ENCODE measurements at regions not wholly inside any gene's neighbourhood (a gene's known extent, or its start where the extent isn't known, plus 50 kb on each side); places are given as distances from the start of the nearest gene placed in this dataset.
"Not testable (repeated sequence)": the region's sequence is repeated elsewhere in the genome, so short reads cannot be mapped to it uniquely, and the experiment has no call there.

GRCh38 chr7:13751766-13752165 is 237.7 kb downstream of the ETV1 start:
- Histone ChIP-seq H3K9me3 (ENCODE audit: low read length) (no peaks in the 10 kb centered on the region), H3K27ac (ENCODE audit: low read length) (no peak overlapping the region), H3K4me2 (ENCODE audit: low read depth, low read length, poor library complexity, severe bottlenecking) (no peak overlapping the region), H3K9me2 (replicated peaks; ENCODE audit: insufficient read depth, low read length) (no peaks in the 10 kb centered on the region), H4K20me1 (ENCODE audit: insufficient read depth, low read depth, low read length) (no peaks in the 10 kb centered on the region), H3K9ac (ENCODE audit: low read length) (no peak overlapping the region), H3K36me3 (ENCODE audit: insufficient read depth, low read length) (no peaks in the 10 kb centered on the region), H3K4me3 (ENCODE audit: low read length) (no peak overlapping the region), H3K27me3 (ENCODE audit: low read length) (no peaks in the 10 kb centered on the region), H2AFZ (ENCODE audit: low read length) (0 out of 2 replicates have a peak overlapping the region, but pooled peaks have one; percentile 49), H3K4me1 (ENCODE audit: low read length) (peaks cover 4% of the 10 kb centered on the region; the same call in 1 of the 2 replicates), H3K79me2 (ENCODE audit: low read length) (no peaks in the 10 kb centered on the region)
- no peak for DNase-seq

GRCh38 chr7:13757841-13758240 is 231.6 kb downstream of the ETV1 start:
- Histone ChIP-seq H2AFZ (ENCODE audit: low read length) (no peak overlapping the region), H3K9me2 (replicated peaks; ENCODE audit: insufficient read depth, low read length) (no peaks in the 10 kb centered on the region), H4K20me1 (ENCODE audit: insufficient read depth, low read depth, low read length) (no peaks in the 10 kb centered on the region), H3K27me3 (ENCODE audit: low read length) (no peaks in the 10 kb centered on the region), H3K4me2 (ENCODE audit: low read depth, low read length, poor library complexity, severe bottlenecking) (no peak overlapping the region), H3K9ac (ENCODE audit: low read length) (no peak overlapping the region), H3K4me1 (ENCODE audit: low read length) (no peaks in the 10 kb centered on the region), H3K9me3 (ENCODE audit: low read length) (no peaks in the 10 kb centered on the region), H3K79me2 (ENCODE audit: low read length) (no peaks in the 10 kb centered on the region), H3K27ac (ENCODE audit: low read length) (no peak overlapping the region), H3K4me3 (ENCODE audit: low read length) (no peak overlapping the region), H3K36me3 (ENCODE audit: insufficient read depth, low read length) (no peaks in the 10 kb centered on the region)
- DNase-seq: no peak

- H3K4me1 ChIP-seq (ENCODE audit: low read length); H4K20me1 ChIP-seq (ENCODE audit: insufficient read depth, low read depth, low read length); H3K9ac ChIP-seq (ENCODE audit: low read length); H3K79me2 ChIP-seq (ENCODE audit: low read length); DNase-seq; H3K36me3 ChIP-seq (ENCODE audit: insufficient read depth, low read length); H3K4me2 ChIP-seq (ENCODE audit: low read depth, low read length, poor library complexity, severe bottlenecking); H2AFZ ChIP-seq (ENCODE audit: low read length); H3K27me3 ChIP-seq (ENCODE audit: low read length); H3K9me2 ChIP-seq (replicated peaks; ENCODE audit: insufficient read depth, low read length); H3K27ac ChIP-seq (ENCODE audit: low read length); H3K4me3 ChIP-seq (ENCODE audit: low read length); H3K9me3 ChIP-seq (ENCODE audit: low read length): not testable (repeated sequence)
Measured at GRCh38 chr7:13765853-13766252, 223.6 kb downstream of the ETV1 start.

GRCh38 chr7:13770305-13770704 is 219.2 kb downstream of the ETV1 start:
- Histone ChIP-seq H3K4me2 (ENCODE audit: low read depth, low read length, poor library complexity, severe bottlenecking) (no peak overlapping the region), H4K20me1 (ENCODE audit: insufficient read depth, low read depth, low read length) (no peaks in the 10 kb centered on the region), H3K9me3 (ENCODE audit: low read length) (no peaks in the 10 kb centered on the region), H2AFZ (ENCODE audit: low read length) (no peak overlapping the region), H3K79me2 (ENCODE audit: low read length) (no peaks in the 10 kb centered on the region), H3K27me3 (ENCODE audit: low read length) (no peaks in the 10 kb centered on the region), H3K9ac (ENCODE audit: low read length) (no peak overlapping the region), H3K27ac (ENCODE audit: low read length) (no peak overlapping the region), H3K36me3 (ENCODE audit: insufficient read depth, low read length) (no peaks in the 10 kb centered on the region), H3K4me3 (ENCODE audit: low read length) (no peak overlapping the region), H3K9me2 (replicated peaks; ENCODE audit: insufficient read depth, low read length) (no peaks in the 10 kb centered on the region), H3K4me1 (ENCODE audit: low read length) (no peaks in the 10 kb centered on the region)
- no peak for DNase-seq

GRCh38 chr7:13774976-13775375 is 214.5 kb downstream of the ETV1 start:
- H3K9ac ChIP-seq (ENCODE audit: low read length): no peak overlapping the region
- no peaks in the 10 kb centered on the region for H4K20me1 ChIP-seq (ENCODE audit: insufficient read depth, low read depth, low read length)
- H3K79me2 ChIP-seq (ENCODE audit: low read length): no peaks in the 10 kb centered on the region
- no peak overlapping the region for H2AFZ ChIP-seq (ENCODE audit: low read length)
- no peaks in the 10 kb centered on the region for H3K9me2 ChIP-seq (replicated peaks; ENCODE audit: insufficient read depth, low read length)
- no peak overlapping the region for H3K4me2 ChIP-seq (ENCODE audit: low read depth, low read length, poor library complexity, severe bottlenecking)
- no peak overlapping the region for H3K27ac ChIP-seq (ENCODE audit: low read length)
- DNase-seq: no peak
- H3K4me1 ChIP-seq (ENCODE audit: low read length): peaks cover under 1% of the 10 kb centered on the region
- H3K27me3 ChIP-seq (ENCODE audit: low read length): no peaks in the 10 kb centered on the region
- H3K9me3 ChIP-seq (ENCODE audit: low read length): no peaks in the 10 kb centered on the region
- H3K4me3 ChIP-seq (ENCODE audit: low read length): no peak overlapping the region
- no peaks in the 10 kb centered on the region for H3K36me3 ChIP-seq (ENCODE audit: insufficient read depth, low read length)

- Histone ChIP-seq H3K9me2 (replicated peaks; ENCODE audit: insufficient read depth, low read length) (no peaks in the 10 kb centered on the region), H3K27ac (ENCODE audit: low read length) (no peak overlapping the region), H3K4me1 (ENCODE audit: low read length) (peaks cover 3% of the 10 kb centered on the region), H4K20me1 (ENCODE audit: insufficient read depth, low read depth, low read length) (no peaks in the 10 kb centered on the region), H3K9me3 (ENCODE audit: low read length) (no peaks in the 10 kb centered on the region), H3K4me3 (ENCODE audit: low read length) (no peak overlapping the region), H3K36me3 (ENCODE audit: insufficient read depth, low read length) (no peaks in the 10 kb centered on the region), H3K27me3 (ENCODE audit: low read length) (no peaks in the 10 kb centered on the region), H3K4me2 (ENCODE audit: low read depth, low read length, poor library complexity, severe bottlenecking) (no peak overlapping the region), H2AFZ (ENCODE audit: low read length) (no peak overlapping the region), H3K9ac (ENCODE audit: low read length) (no peak overlapping the region), H3K79me2 (ENCODE audit: low read length) (no peaks in the 10 kb centered on the region)
- no peak for DNase-seq
Measured at GRCh38 chr7:13777242-13777641, 212.2 kb downstream of the ETV1 start.

- H3K4me1 ChIP-seq (ENCODE audit: low read length): peaks cover 3% of the 10 kb centered on the region
- H3K9me2 ChIP-seq (replicated peaks; ENCODE audit: insufficient read depth, low read length): no peaks in the 10 kb centered on the region
- no peak for DNase-seq
- H4K20me1 ChIP-seq (ENCODE audit: insufficient read depth, low read depth, low read length): no peaks in the 10 kb centered on the region
- H3K9ac ChIP-seq (ENCODE audit: low read length): no peak overlapping the region
- no peaks in the 10 kb centered on the region for H3K79me2 ChIP-seq (ENCODE audit: low read length)
- no peak overlapping the region for H3K4me2 ChIP-seq (ENCODE audit: low read depth, low read length, poor library complexity, severe bottlenecking)
- H3K27ac ChIP-seq (ENCODE audit: low read length): no peak overlapping the region
- no peak overlapping the region for H2AFZ ChIP-seq (ENCODE audit: low read length)
- H3K4me3 ChIP-seq (ENCODE audit: low read length): no peak overlapping the region
- H3K27me3 ChIP-seq (ENCODE audit: low read length): no peaks in the 10 kb centered on the region
- no peaks in the 10 kb centered on the region for H3K36me3 ChIP-seq (ENCODE audit: insufficient read depth, low read length)
- H3K9me3 ChIP-seq (ENCODE audit: low read length): no peaks in the 10 kb centered on the region
Measured at GRCh38 chr7:13778967-13779366, 210.5 kb downstream of the ETV1 start.

GRCh38 chr7:13790611-13791010 is 198.9 kb downstream of the ETV1 start:
- H3K36me3 ChIP-seq (ENCODE audit: insufficient read depth, low read length): no peaks in the 10 kb centered on the region

GRCh38 chr7:13792208-13792607 is 197.3 kb downstream of the ETV1 start:
- DNase-seq: no peak
- H3K36me3 ChIP-seq (ENCODE audit: insufficient read depth, low read length): no peaks in the 10 kb centered on the region
- no peaks in the 10 kb centered on the region for H4K20me1 ChIP-seq (ENCODE audit: insufficient read depth, low read depth, low read length)
- no peak overlapping the region for H3K4me3 ChIP-seq (ENCODE audit: low read length)
- H2AFZ ChIP-seq (ENCODE audit: low read length): no peak overlapping the region
- H3K4me1 ChIP-seq (ENCODE audit: low read length): no peaks in the 10 kb centered on the region
- no peaks in the 10 kb centered on the region for H3K79me2 ChIP-seq (ENCODE audit: low read length)
- no peak overlapping the region for H3K9ac ChIP-seq (ENCODE audit: low read length)
- no peaks in the 10 kb centered on the region for H3K27me3 ChIP-seq (ENCODE audit: low read length)
- no peaks in the 10 kb centered on the region for H3K9me3 ChIP-seq (ENCODE audit: low read length)
- no peak overlapping the region for H3K4me2 ChIP-seq (ENCODE audit: low read depth, low read length, poor library complexity, severe bottlenecking)
- H3K9me2 ChIP-seq (replicated peaks; ENCODE audit: insufficient read depth, low read length): no peaks in the 10 kb centered on the region
- H3K27ac ChIP-seq (ENCODE audit: low read length): no peak overlapping the region

More at GRCh38 chr7:13790611-13791010, 198.9 kb downstream of the ETV1 start:
- Histone ChIP-seq H2AFZ (ENCODE audit: low read length) (no peak overlapping the region), H3K4me2 (ENCODE audit: low read depth, low read length, poor library complexity, severe bottlenecking) (no peak overlapping the region), H3K9ac (ENCODE audit: low read length) (no peak overlapping the region), H3K4me3 (ENCODE audit: low read length) (no peak overlapping the region), H3K27ac (ENCODE audit: low read length) (no peak overlapping the region), H3K9me3 (ENCODE audit: low read length) (no peaks in the 10 kb centered on the region), H3K79me2 (ENCODE audit: low read length) (no peaks in the 10 kb centered on the region), H3K9me2 (replicated peaks; ENCODE audit: insufficient read depth, low read length) (no peaks in the 10 kb centered on the region), H3K4me1 (ENCODE audit: low read length) (no peaks in the 10 kb centered on the region), H3K27me3 (ENCODE audit: low read length) (no peaks in the 10 kb centered on the region), H4K20me1 (ENCODE audit: insufficient read depth, low read depth, low read length) (no peaks in the 10 kb centered on the region)
- no peak for DNase-seq
